WERI-Rb-1 (cell line): ENCODE measurements at regions not wholly inside any gene's neighbourhood (a gene's known extent, or its start where the extent isn't known, plus 50 kb on each side); places are given as distances from the start of the nearest gene placed in this dataset.

Source experiments
- DNase-seq: peaks from one replicate; pipeline ENCODE4 v3.0.0-alpha.2; 2020
- H3K27ac ChIP-seq: fragments of 250-450 bp; sonication (Bioruptor Pico); 2 replicates; pipeline ENCODE4 v1.5.1; 2020; ENCODE audit warnings: mild to moderate bottlenecking, moderate library complexity
- H3K27me3 ChIP-seq: fragments of 250-450 bp; sonication (Bioruptor Pico); 2 replicates; pipeline ENCODE4 v1.5.1; 2021; ENCODE audit warnings: mild to moderate bottlenecking, low read depth, moderate library complexity; ENCODE audit not compliant: insufficient read depth, severe bottlenecking
- H3K36me3 ChIP-seq: fragments of 250-450 bp; sonication (Bioruptor Pico); 2 replicates; pipeline ENCODE4 v1.5.1; 2020; ENCODE audit warnings: mild to moderate bottlenecking, moderate library complexity
- H3K4me3 ChIP-seq: 2 replicates; pipeline ENCODE4 v1.5.1; 2011; ENCODE audit warnings: low read depth, mild to moderate bottlenecking, control low read depth, low read length
- H3K9me3 ChIP-seq: fragments of 250-450 bp; sonication (Bioruptor Pico); 2 replicates; pipeline ENCODE4 v1.5.1; 2021; ENCODE audit warnings: mild to moderate bottlenecking, moderate library complexity; ENCODE audit not compliant: severe bottlenecking
- TF ChIP-seq, protein P1 (sequence below): IDR thresholded peaks from 2 replicates; pipeline ENCODE4 v1.5.1; 2011; ENCODE audit warnings: low read depth, mild to moderate bottlenecking, control low read depth, inconsistent platforms, low read length

DNA sequence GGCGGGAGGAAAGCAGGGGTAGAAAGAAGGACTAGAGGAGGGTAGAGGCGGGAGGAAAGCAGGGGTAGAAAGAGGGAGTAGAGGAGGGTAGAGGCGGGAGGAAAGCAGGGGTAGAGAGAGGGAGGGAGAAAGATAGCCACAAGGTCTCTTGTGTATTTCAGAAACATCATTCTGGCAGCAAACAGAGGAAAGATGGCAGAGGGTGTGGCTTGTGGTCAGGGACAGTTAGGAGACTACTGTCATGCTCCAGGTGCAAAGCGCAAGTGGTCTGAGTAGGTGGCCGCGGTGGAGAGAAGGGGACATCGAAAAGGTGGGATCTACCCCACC is 82.4 kb upstream of the TAF1B start:
- no peak overlapping the region for H3K4me3 ChIP-seq
- no peaks in the 10 kb centered on the region for H3K36me3 ChIP-seq
- peaks cover under 1% of the 10 kb centered on the region for H3K9me3 ChIP-seq
- TF ChIP-seq, protein P1, sequence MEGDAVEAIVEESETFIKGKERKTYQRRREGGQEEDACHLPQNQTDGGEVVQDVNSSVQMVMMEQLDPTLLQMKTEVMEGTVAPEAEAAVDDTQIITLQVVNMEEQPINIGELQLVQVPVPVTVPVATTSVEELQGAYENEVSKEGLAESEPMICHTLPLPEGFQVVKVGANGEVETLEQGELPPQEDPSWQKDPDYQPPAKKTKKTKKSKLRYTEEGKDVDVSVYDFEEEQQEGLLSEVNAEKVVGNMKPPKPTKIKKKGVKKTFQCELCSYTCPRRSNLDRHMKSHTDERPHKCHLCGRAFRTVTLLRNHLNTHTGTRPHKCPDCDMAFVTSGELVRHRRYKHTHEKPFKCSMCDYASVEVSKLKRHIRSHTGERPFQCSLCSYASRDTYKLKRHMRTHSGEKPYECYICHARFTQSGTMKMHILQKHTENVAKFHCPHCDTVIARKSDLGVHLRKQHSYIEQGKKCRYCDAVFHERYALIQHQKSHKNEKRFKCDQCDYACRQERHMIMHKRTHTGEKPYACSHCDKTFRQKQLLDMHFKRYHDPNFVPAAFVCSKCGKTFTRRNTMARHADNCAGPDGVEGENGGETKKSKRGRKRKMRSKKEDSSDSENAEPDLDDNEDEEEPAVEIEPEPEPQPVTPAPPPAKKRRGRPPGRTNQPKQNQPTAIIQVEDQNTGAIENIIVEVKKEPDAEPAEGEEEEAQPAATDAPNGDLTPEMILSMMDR: no peak
- no peak overlapping the region for H3K27ac ChIP-seq
- DNase-seq: no peak
- no peaks in the 10 kb centered on the region for H3K27me3 ChIP-seq

DNA sequence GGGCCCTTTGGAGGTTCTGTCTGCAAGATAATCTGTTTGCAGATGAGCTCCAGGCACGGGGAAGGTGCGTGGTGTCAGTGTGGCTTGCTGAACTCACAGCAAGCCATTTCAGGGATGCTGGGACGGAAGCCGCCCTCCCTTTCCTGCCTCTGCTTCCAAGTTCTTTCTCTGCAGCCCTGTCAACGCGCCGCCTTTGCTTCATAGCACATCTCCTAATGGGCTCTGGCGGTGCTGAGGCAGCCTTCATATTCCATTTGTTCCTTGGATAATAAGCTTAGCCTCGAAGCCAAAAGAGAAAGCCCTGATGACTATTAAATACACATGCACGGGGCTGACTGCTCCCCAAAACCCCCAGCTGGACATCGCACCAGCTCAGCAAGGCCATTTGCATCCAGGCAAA is 81.7 kb upstream of the TAF1B start:
- DNase-seq: no peak
- H3K9me3 ChIP-seq: no peaks in the 10 kb centered on the region
- TF ChIP-seq, protein P1: no peak
- H3K4me3 ChIP-seq: no peak overlapping the region
- no peaks in the 10 kb centered on the region for H3K36me3 ChIP-seq
- H3K27me3 ChIP-seq: no peaks in the 10 kb centered on the region
- H3K27ac ChIP-seq: no peak overlapping the region

DNA sequence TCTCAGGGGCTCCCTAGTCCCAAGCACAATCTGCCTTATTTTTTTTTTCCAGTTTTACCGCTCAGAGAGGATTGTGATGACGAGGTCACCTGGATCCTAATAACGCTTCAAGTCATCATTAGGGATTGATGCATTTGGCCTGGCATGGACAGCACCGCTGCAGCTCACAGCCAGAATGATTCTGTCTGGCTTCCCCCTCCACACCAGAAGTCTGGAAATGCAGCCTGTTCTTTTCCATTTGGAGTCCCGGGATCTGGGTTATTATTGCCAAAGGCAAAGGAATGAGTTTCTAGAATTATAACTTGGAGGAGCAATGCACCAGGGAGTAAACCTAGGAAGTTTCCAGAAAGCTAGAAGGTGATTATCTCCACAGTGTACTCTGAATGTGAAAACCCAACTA is 81.1 kb upstream of the TAF1B start:
- no peaks in the 10 kb centered on the region for H3K27me3 ChIP-seq
- no peaks in the 10 kb centered on the region for H3K9me3 ChIP-seq
- TF ChIP-seq, protein P1: no peak
- H3K4me3 ChIP-seq: no peak overlapping the region
- H3K36me3 ChIP-seq: no peaks in the 10 kb centered on the region
- DNase-seq: no peak
- no peak overlapping the region for H3K27ac ChIP-seq

DNA sequence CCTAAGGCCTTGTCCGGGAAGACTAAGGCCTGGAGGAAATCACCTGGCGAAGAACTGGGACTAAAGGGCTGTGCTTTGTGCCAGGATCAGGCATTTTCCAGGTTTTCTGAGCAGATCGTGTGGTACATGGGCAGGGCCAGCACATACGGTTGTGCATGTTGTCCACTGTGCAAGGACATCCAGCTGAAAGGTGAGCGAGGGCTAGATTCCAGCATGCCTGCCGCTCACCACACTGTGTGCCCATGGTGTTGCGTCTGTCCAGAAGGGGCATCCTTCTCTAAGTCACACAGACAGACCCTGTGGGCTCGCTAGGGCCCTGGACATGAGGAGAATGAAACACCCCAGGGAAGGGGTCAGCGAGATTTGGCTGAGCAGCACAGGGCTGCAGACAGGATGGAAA is 80.3 kb upstream of the TAF1B start:
- no peaks in the 10 kb centered on the region for H3K36me3 ChIP-seq
- DNase-seq: no peak
- no peaks in the 10 kb centered on the region for H3K27me3 ChIP-seq
- no peak overlapping the region for H3K27ac ChIP-seq
- TF ChIP-seq, protein P1: peak; percentile 18; the same call in 1 of the 2 replicates
- H3K9me3 ChIP-seq: no peaks in the 10 kb centered on the region
- no peak overlapping the region for H3K4me3 ChIP-seq

DNA sequence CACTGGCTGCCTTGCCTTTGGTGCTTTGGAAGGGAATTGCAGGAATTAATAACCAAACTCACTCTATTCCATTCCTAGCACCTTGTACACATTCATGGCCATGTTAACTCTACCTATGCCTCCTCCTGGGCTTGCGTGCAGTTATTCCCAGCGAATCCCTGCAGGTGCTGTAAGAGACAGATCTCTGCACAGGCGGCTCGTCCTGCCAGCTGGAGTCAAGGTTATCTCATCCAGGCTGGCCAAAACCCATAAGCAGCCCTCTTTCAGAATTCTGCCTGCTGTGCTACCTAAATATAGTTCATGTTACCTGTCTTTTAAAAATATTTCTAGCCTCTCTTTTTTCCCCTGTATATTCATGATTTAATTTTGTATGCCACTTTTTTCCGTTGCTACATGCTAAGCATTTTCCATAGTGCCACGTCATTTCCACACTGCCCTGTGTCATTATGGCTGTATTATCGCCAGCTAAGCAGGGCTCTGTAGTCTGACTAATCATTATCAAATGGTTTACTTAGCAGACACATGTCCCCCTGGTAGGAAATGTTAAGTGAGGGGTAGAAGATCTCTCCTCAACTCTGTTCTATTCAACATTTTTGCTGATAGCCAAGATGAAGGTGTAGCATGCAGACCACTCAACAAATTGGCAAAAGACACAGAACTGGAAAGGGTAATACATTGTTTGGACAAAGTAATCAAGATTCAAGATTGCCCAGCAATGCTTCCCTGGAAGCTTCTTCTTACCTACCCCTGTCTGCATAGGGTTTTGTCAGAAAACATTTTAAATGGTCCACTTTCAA is 79.7 kb upstream of the TAF1B start:
- peak overlapping the region; percentile 7; the same call in 1 of the 2 replicates for H3K27ac ChIP-seq
- H3K36me3 ChIP-seq: no peaks in the 10 kb centered on the region
- no peak overlapping the region for H3K4me3 ChIP-seq
- no peaks in the 10 kb centered on the region for H3K27me3 ChIP-seq
- no peaks in the 10 kb centered on the region for H3K9me3 ChIP-seq
- TF ChIP-seq, protein P1: no peak
- no peak for DNase-seq

DNA sequence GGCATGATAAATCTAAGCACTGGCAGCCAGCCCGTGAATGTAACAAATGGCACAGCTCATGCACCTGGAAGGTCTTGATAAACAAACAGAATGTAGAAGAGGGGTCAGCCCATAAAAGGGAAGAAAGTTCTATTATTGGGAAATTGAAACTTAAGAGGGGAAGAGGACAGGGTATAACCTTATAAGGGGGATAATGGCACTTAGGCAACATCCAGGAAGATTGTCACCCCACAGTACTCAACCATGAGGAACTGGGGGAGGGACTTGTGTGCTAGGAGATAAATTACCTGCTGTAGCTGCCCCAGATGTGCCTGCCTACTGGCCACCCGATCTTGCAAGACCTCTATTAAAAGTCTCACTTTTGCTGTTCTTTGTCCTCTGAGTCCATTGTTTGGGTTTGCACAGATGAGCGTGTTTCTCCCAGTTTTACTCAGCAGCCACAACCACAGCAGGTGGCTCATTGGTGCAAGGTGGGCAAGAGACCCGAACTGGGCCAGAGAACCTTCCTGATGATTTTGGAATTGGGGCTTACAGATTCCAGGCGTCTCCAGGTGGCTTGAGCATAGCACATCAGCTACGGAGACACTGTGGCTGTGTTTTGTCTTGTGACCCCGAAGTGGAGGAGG is 79.0 kb upstream of the TAF1B start:
- Histone ChIP-seq H3K27ac (no peak overlapping the region), H3K36me3 (no peaks in the 10 kb centered on the region), H3K4me3 (no peak overlapping the region), H3K27me3 (no peaks in the 10 kb centered on the region), H3K9me3 (no peaks in the 10 kb centered on the region)
- DNase-seq: no peak
- TF ChIP-seq, protein P1: no peak
